GM19372 (cell line): ENCODE measurements at regions not wholly inside any gene's neighbourhood (a gene's known extent, or its start where the extent isn't known, plus 50 kb on each side); places are given as distances from the start of the nearest gene placed in this dataset.

Experiments
- ATAC-seq: cut with Tn5 transposase; IDR thresholded peaks from one replicate; pipeline ENCODE4 v1.9.1; 2021; ENCODE audit warnings: mild to moderate bottlenecking, low read depth, moderate library complexity; ENCODE audit not compliant: unreplicated experiment

DNA sequence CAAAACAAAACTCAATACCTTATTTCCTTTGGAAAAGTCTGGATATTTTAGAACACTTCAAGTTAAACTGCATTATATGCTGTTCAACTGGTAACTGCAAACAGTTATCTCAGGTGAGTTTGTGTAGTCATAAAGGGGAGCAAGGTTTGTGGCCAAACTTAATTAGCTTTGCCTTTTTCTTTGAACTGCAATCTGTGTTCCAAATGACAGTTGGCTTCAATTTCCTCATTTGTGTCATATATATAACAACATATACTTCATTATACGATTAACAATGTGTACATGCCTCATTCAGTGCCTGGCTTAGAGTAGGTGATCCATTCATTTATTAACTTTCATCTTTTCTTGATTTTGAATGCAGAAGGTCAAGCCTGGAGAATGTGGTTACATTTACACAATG, 55.8 kb downstream of the KCNE4 start:
- no peak for ATAC-seq

DNA sequence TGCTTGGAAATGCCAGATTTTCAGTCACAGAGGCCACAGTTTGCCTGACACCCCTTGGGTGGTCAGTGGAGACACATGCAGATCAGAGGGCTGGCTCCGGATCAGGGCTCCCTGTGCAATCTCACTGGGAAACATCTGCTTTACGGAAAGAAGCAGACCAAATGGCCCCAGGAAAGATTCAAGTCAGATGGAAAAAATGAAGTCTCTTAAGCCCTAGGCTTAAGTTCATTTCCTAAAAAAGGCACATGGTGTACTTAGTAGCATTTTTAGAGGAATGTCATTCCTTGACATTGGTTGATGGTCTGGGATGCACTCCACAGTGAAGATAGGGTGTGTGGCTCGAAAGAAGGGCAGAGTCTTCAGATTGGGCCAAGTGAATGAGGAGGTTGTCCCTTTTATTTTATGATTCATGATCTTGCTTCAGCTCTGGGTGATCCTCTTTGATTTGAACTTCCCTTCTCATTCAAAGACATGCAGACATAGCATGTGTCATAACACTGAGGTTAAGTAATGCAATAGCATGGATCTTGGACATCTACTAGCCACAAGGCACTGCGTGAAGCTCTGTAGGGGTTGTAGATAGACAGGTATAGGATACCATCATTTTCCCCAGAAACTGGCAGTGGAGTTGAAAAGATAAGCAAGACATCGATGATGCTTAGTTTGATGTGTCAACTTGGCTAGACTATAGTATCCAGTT, 56.5 kb downstream of the KCNE4 start:
- ATAC-seq = no peak

DNA sequence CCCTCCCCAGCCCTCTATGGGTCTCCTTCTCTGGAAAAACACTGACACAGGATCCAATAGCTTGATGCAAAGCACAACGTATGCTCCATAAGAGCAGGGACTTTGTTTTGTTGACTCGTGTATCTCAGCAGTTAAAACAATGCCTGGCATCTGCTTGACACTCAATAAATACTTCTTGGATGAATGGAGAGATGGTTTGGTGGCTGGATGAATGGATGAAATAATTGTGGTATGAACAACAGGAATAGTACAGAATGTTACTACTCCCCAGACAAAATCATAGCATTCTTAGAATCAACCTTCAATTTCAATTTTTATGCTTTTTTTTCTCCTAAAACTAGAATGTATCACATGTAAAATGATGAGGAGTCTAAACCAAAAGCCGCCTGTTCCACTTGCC, 57.4 kb downstream of the KCNE4 start:
- no peak for ATAC-seq

DNA sequence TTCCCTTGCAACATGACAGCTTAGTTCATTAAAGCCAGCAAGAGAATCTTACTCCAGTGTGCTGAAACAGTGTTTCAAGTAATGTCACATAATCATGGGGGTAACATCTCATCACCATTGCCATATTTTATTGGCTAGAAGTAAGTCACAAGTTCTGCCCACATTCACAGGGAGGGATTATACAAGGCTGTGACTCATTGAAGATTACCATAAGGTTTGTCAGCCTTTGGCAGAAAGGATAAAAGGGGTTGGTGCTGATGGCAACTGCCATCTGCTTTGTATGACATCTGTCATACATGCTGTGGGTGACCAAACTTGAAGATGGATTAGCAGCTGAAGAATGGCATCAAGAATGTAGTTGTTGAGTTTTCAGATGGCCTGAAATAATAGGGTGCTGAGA, 61.2 kb downstream of the KCNE4 start:
- no peak for ATAC-seq

DNA sequence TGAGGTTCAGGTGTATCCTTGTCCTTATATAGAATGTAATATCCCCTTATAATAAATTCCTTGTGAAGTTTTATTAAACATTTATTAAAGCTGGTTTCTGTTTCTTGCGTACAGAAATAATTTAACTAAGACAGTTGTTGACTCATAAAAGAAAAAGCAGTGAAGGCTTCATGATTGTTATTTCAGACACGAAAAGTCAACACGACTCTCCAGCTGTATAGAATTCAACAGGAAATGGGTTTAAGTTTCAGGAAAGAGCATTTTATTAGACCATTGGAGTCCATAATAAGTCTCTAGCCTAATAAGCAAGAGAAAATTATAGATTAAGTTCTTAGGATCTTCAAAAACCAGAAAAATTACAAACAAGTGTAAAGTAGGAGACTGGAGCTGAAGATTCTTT, 62.2 kb downstream of the KCNE4 start:
- ATAC-seq = no peak

DNA sequence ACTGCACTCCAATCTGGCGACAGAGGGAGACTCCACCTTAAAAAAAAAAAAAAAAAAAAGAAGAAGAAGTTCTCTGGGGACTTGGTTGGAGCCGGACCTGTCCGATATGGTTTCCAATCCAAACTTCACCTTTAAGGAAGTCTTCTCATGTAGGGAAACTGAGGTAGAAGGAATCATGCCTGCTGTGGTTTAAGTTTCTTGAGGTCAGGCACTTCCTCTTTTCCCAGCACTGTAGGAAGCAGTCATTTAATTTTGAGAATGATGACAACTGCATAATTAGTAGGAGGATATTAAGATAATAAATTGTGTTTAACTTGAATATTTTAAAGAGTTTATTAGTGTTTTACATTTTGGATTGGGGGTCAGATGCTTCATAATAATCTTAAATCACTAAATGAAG, 62.9 kb downstream of the KCNE4 start:
- ATAC-seq = no peak

DNA sequence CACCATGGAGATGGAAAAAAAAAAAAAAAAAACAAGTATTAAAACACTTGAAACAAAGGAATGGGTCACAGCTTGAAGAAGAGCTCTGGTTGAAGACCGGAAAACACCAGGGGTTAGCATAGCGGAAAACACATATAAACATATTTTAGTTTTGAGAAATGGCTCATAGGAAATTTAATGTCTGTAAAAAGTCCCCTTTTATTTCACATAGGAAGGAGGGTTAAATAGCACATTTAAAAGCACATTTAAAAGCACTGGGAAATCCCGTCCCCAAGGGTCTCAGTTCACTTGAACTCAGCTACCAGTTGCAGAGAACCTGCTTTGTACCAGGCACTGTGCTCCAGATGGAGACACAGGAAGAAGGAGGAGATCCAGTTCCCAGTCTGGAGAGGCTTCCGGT, 65.5 kb downstream of the KCNE4 start:
- ATAC-seq = no peak

DNA sequence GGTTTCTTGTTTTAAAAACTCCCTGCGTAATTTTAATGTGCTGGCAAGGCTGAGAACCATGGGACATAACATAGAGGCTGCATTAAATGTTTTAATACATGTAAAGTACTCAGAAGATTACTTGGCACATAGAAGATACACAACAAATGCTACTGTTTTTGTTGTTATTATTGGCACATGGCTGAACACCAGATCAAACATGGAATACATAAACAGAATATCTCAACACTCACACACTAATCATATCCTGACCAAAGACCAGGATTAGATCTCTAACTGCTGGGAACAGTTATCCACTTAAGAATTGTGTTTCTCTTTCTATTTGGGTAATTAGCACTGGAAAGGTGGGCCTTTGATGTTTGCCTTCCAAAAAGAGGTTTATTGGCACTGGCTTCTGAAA, 69.3 kb downstream of the KCNE4 start:
- no peak for ATAC-seq

DNA sequence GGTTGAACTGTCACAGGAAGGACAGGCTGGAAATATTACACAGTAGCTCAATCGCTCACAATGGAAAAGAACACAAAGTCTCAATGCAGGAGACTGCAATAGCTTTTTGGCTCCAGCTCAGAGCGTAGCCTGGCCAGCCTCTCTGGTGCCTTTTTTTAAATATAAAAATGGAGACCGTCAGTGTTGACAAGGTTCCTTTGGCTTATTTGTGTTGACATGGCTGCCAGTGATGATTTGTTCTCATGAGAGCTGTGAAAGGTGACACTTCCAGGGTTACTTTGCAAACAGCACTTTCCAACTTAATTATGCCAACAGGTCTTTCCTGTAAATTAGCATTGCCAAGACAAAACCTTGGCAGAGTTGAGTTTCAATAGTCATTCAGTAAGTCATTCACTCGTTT, 70.8 kb downstream of the KCNE4 start:
- ATAC-seq = no peak

DNA sequence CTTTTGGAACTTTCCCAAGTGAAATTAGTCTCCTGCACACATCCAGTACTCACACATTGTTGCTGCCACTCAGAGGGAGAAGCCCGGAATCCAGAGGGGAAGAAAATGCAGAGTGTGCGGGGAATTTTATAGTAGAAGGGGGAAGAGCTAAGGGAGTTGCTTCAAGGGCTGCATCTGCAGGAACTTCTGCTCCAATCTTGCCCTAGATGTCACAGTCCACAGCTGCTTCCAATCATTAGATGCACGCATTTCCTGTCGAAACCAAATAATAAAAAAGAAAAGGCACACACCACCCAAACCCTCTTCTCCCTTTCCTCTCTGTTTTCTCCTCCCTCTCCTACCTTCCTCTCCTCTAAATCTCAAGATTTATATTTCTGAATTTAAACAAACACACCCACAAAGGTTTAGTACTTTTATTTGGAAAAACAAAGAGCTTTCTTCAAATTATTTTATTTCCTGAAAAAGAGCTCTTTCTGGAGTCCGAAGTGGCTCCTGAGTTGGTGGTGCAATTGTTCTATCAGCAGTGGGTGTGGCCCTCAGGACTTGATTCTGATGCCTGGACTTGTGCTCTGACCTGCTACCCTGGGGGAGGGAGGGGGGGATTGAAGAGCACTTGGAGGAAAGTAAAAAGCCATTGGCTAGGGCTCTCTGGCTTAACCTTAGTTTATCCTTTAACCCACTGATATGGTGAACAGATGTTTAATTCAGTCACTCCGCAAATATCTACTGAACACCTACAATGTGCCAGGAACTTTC, 72.0 kb downstream of the KCNE4 start:
- no peak for ATAC-seq

DNA sequence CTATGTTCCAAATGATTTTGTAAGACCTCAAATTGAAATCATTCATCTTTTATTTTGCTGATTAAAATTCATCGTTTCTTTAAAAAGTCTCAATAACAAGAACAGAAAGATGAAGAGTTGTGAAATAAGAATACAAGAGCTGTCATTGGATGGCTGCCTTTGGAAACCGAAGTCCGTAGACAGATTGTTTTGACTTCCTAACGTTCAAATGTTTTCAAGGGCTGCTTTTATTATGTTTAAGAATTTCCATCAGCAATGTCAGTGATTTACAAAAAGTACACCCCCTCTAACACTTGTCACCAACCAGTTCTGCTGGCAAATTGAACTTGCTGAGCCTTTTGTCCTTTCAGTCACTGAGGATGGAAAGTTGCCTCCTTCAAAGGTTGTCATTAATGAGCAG, 89.6 kb downstream of the KCNE4 start:
- ATAC-seq = no peak

DNA sequence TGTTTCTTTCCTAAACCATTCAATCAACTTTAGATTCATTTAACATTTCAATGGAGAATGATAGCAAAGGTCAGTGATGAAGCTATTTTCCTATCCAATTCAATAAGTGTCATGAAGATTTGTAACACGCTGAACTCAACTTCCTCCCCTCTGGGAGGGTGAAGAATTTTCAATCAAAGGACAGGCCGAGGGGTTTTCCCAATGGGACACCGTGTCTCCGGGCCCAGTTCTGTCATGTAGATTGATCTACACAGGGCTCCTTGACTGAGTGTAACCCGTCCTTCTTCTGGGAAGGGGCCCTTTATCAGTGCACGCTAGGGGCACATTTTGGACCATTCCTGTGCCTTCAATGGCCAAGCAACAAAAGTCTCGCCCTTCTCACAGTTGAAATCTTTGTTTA, 90.1 kb downstream of the KCNE4 start:
- no peak for ATAC-seq

DNA sequence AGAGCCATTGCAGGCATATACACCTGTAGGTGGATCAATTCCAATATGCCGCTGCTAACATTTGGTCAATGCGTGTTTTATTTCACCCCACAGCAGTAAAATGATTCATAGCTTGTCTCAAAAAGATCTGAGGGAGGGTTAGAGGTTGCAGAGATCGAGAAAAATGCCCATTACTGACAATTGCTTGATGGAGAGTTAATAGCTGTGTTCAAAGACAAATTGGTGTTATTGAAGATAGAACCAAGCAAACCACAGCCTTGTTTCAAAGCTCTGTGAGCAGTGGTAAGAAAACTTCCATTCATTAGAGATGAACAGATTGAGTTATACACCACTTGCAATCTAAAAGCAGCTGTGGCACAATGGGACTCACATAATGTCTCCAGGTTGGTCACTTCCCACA, 95.4 kb downstream of the KCNE4 start:
- no peak for ATAC-seq

DNA sequence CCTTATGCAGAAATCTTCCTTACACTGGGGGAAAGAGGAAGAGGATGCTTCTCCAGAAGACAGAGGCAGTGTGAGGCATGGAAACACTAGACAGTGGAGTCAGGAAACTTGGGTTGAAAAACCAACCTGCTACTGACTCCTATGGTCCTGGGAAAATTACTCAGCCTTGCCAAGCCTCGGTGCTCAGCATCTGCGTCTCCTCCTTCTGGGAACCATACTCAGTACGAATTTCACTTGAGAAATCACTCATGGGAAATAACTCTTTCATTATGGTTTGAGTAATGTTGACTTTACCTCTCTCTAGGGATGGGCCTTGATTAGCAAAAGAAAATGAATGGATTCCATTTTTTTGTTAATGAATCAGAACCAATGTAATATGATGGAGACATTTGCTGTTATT, 96.5 kb downstream of the KCNE4 start:
- ATAC-seq = no peak

DNA sequence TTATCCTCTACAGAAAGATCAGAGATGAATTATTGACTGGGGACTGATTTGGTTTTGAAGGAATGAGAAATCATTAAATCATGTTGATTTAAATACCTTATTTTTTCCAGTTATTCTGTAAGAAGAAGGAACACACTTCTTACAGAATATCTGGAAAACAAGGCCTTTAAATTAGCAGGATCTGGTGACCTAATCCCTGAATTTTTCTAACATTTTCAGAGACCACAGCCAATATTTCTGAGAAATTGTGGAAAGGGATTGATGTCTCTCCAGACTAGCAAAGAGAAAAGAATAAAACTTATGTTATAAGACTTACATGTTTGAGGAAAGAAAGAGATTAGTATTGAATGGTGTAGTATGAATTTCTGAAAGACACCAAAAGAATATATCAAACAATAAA, 104.0 kb downstream of the KCNE4 start:
- ATAC-seq = no peak

DNA sequence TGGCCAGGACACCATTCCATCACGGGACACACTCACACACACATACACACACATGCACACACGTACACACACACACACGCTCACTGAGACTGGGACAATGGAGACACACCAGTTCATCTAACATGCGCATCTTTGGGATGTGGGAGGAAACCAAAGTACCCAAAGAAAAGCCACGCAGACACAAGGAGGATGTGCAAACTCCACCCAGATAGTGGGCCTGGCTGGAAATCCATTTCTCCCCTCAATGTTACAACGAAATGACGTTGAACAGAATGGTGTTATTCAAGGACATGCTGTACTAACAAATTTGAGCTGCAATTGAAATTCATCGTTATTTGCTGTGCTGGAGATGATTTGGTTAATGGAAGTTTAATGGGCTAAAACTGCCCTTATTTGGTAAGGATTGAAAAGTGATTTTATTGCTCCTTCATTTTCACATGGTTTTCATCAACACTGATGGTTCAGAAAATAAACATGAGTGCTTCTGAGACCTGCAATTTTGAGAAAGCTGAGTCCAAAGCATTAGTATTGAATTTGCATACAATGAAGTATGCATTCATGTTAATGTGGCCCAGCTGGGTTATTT, 110.0 kb downstream of the KCNE4 start:
- ATAC-seq = no peak

DNA sequence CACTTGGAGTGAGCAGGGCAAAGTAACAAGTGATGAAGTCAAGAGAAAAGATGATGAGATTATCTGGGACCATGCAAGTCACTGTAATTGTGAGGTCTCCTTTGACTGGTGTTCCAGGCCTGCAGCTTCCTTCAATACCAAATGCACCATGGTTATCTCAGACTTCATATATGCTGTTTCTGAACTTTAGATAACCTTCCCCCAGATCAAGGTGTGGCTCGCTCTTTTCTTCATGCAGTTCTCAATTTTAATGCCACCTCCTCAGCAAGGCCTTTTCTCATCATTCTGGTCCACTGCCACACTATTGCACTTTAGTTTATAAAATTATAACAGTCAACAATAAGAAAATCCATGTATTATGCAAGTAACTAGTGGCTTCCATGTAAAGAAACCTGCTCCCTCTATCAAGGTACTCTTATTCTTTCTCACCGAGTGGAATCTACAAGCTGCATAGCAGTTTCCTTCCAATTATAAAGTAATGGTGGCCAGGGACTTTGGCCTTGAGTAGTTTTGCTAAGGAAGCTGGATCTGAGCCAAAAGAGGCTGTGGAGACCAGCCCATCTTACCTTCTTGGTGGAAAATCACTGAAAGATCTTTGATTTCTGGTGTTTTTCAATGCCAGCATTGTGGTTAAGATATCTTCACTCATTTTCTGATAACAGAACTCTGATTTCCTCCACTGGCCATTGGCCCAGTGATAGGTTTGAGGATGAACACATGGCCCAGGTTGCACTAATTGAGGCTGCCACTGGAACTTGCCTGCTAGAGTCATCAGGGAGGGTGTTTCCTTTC, 113.6 kb downstream of the KCNE4 start:
- no peak for ATAC-seq

DNA sequence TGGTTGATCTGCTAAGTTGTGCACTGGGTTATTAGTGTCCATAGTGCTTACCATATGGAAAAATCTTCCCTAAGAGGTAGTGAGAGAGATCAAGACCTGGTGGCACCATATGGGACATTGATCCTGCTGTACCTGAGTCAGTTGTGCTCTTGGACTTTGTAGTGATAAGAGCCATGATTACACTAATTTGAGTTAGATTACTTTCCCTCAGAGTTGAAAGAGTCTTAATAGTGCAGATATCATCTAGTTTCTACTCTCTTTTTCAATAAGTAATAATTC, 114.2 kb downstream of the KCNE4 start:
- no peak for ATAC-seq

DNA sequence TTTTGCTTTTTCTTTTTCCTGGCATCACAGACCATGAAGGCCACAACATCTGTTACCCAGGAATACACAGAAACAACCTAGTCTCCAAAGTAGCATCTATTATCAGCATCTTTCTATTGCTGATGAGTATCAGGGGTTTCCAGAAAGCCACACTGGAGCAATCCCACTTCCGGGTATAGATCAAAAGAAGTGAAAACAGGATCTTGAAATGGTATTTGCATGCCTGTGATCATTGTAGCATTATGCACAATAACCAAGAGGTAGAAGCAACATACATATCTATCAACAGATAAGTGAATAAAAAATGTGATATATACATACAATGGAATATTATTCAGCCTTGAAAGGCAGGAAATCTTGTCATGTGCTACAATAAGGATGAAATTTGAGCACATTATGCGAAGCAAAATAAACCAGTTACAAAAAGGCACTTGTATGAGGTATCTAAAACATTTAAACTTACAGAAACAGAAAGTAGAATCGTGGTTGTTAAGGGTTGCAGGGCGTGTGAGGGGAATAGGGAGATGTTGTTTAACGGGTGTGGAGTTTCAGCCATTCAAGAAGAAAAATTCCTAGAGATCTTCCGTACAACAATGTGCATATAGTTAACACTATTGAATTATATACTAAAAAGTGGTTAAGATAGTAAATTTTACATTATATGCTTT, 115.1 kb downstream of the KCNE4 start:
- ATAC-seq = no peak

DNA sequence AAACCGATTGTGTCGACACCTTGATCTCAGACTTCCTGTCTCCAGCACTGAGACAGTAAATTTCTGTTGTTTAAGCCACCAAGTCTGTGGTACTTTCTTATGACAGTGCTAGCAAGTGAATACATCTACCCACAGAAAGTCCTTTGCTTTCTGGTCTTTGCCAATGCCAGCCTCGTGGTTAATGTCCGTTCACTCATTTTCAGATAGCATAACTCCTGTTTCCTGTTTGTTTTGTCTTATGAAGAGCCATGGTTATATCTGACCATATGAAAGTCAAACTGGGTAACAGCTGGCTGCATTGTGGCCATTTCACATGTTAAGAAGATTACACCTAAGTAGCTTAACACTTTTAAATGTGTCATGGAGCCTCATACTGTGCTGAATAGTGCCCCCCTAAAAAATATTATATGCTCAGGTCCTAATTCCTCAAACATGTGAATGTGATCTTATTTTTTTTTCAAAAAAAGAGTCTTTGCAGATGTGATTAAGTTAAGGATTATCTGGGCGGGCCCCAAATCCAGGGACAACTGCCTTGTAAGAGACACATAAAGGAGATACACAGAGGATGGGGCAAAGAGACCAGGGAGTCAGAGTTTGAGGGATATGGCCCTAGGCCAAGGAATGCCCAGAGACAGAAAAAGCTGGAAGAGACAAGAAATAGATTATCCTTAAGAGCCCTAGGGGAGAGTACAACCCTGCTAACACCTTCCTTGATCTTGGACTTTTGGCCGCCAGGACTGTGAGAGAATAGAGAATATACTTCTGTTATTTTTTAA, 118.0 kb downstream of the KCNE4 start:
- ATAC-seq = peak; percentile 67
